ENCODE measurements at regions not wholly inside any gene's neighbourhood (a gene's known extent, or its start where the extent isn't known, plus 50 kb on each side); places are given as distances from the start of the nearest gene placed in this dataset.

GRCh38 chr5:74300808-74301389, 339.6 kb downstream of the ENC1 start:
- no peaks in the 10 kb centered on the region for H3K9me2 ChIP-seq (replicated peaks; ENCODE audit: low read depth, low read length)
- no peak overlapping the region for H3K4me2 ChIP-seq (ENCODE audit: low read depth, low read length, poor library complexity, severe bottlenecking)
- no peak overlapping the region for H3K9ac ChIP-seq (ENCODE audit: low read depth, low read length, poor library complexity, severe bottlenecking)
- no peaks in the 10 kb centered on the region for H4K20me1 ChIP-seq (ENCODE audit: insufficient read depth, low read length, poor library complexity, severe bottlenecking)
- H3K27me3 ChIP-seq (ENCODE audit: insufficient read depth, low read length, poor library complexity, severe bottlenecking), result peaks cover 4% of the 10 kb centered on the region
- no peaks in the 10 kb centered on the region for H3K36me3 ChIP-seq (ENCODE audit: insufficient read depth, low read length)
- no peaks in the 10 kb centered on the region for H3F3A ChIP-seq (ENCODE audit: low read depth)
- no peak for TF ChIP-seq CTCF (conservative IDR thresholded peaks at IDR 0.05; ENCODE audit: low read length)
- no peak overlapping the region for H3K4me3 ChIP-seq (ENCODE audit: low read length, poor library complexity, severe bottlenecking)
- no peaks in the 10 kb centered on the region for H3K4me1 ChIP-seq (ENCODE audit: insufficient read depth, low read length, poor library complexity, severe bottlenecking)
- H2AFZ ChIP-seq (ENCODE audit: low read length), result no peak overlapping the region
- no peaks in the 10 kb centered on the region for H3K9me3 ChIP-seq (ENCODE audit: insufficient read depth, low read depth, low read length)
- no peaks in the 10 kb centered on the region for H3K79me2 ChIP-seq (ENCODE audit: insufficient read depth, low read length)

- no peak for TF ChIP-seq CTCF (conservative IDR thresholded peaks at IDR 0.05; ENCODE audit: low read length)
- TF ChIP-seq EZH2phosphoT487 (IDR thresholded peaks at IDR 0.05; ENCODE audit: borderline replicate concordance), result no peak
- no peaks in the 10 kb centered on the region for H3K79me2 ChIP-seq (ENCODE audit: insufficient read depth, low read length)
These were observed 340.7 kb downstream of the ENC1 start for GRCh38 chr5:74299833-74300232.

DNA sequence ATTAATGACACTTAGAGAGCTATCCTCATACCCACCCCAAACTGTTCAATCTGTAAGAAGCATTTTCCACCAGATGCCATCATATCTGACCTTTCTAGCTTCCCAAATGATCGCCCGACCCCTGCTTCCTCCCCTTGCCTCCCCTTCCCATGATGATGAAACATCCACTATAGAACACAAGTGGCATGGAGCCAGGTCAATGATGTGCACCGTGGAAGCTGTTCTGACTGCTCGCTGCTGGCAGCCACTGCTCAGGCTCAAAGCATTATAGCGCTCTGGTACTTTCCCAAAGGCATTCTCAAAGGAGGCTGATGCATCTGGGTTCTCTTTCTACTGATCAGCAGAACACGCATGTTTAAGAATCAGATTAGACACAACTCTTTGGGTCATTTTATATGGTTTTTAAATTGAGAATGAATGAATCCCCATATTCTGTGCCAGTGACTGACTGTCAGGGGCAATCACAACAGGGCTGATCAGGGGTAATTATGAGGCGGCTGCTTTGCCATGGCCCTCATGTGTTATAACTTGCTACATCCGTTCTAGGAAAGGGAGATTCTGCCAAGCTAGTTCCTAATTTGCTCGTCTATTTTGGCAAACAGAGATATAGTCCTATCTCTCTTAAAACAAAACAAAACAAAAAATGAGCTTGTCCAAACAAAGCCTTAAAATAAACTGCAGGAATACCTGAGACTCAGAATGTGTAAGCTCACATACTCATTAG, 343.7 kb downstream of the ENC1 start:
- Histone ChIP-seq H3K79me2 (ENCODE audit: insufficient read depth, low read length) (no peaks in the 10 kb centered on the region), H3K9ac (ENCODE audit: low read depth, low read length, poor library complexity, severe bottlenecking) (no peak overlapping the region), H3K27me3 (ENCODE audit: insufficient read depth, low read length, poor library complexity, severe bottlenecking) (no peaks in the 10 kb centered on the region), H3K4me1 (ENCODE audit: insufficient read depth, low read length, poor library complexity, severe bottlenecking) (peaks cover 9% of the 10 kb centered on the region), H3F3A (ENCODE audit: low read depth) (no peaks in the 10 kb centered on the region), H3K4me3 (ENCODE audit: low read length, poor library complexity, severe bottlenecking) (no peak overlapping the region), H3K4me2 (ENCODE audit: low read depth, low read length, poor library complexity, severe bottlenecking) (no peak overlapping the region), H4K20me1 (ENCODE audit: insufficient read depth, low read length, poor library complexity, severe bottlenecking) (no peaks in the 10 kb centered on the region), H2AFZ (ENCODE audit: low read length) (no peak overlapping the region), H3K9me3 (ENCODE audit: insufficient read depth, low read depth, low read length) (no peaks in the 10 kb centered on the region), H3K36me3 (ENCODE audit: insufficient read depth, low read length) (no peaks in the 10 kb centered on the region), H3K9me2 (replicated peaks; ENCODE audit: low read depth, low read length) (no peaks in the 10 kb centered on the region)
- no peak for TF ChIP-seq CTCF (conservative IDR thresholded peaks at IDR 0.05; ENCODE audit: low read length)
- no peak for TF ChIP-seq EZH2phosphoT487 (IDR thresholded peaks at IDR 0.05; ENCODE audit: borderline replicate concordance)

More at GRCh38 chr5:74299833-74300232, 340.7 kb downstream of the ENC1 start:
- H4K20me1 ChIP-seq (ENCODE audit: insufficient read depth, low read length, poor library complexity, severe bottlenecking), result no peaks in the 10 kb centered on the region
- no peaks in the 10 kb centered on the region for H3F3A ChIP-seq (ENCODE audit: low read depth)
- no peak overlapping the region for H3K9ac ChIP-seq (ENCODE audit: low read depth, low read length, poor library complexity, severe bottlenecking)
- no peak overlapping the region for H2AFZ ChIP-seq (ENCODE audit: low read length)
- H3K4me2 ChIP-seq (ENCODE audit: low read depth, low read length, poor library complexity, severe bottlenecking), result no peak overlapping the region
- no peaks in the 10 kb centered on the region for H3K4me1 ChIP-seq (ENCODE audit: insufficient read depth, low read length, poor library complexity, severe bottlenecking)
- H3K9me3 ChIP-seq (ENCODE audit: insufficient read depth, low read depth, low read length), result no peaks in the 10 kb centered on the region
- no peaks in the 10 kb centered on the region for H3K36me3 ChIP-seq (ENCODE audit: insufficient read depth, low read length)
- no peak overlapping the region for H3K4me3 ChIP-seq (ENCODE audit: low read length, poor library complexity, severe bottlenecking)
- no peaks in the 10 kb centered on the region for H3K9me2 ChIP-seq (replicated peaks; ENCODE audit: low read depth, low read length)
- peaks cover 4% of the 10 kb centered on the region for H3K27me3 ChIP-seq (ENCODE audit: insufficient read depth, low read length, poor library complexity, severe bottlenecking)

All from Loucy (cell line).